RWPE1 (cell line): ENCODE measurements at regions not wholly inside any gene's neighbourhood (a gene's known extent, or its start where the extent isn't known, plus 50 kb on each side); places are given as distances from the start of the nearest gene placed in this dataset.

Experiments
- CTCF ChIA-PET: fragments of 350-600 bp; sonication (Branson Sonifier 250); formaldehyde crosslinking; extraction: SDS; loops from one replicate; lab custom pipeline; 2021; lab: Yijun Ruan, JAX
- POLR2A ChIA-PET: fragments of 400-600 bp; formaldehyde crosslinking; extraction: SDS; loops from one replicate; lab custom pipeline; 2020; ENCODE audit warnings: antibody characterized with exemption; ENCODE audit not compliant: low non-redundant PET; lab: Yijun Ruan, JAX
- DNase-seq: peaks from one replicate; pipeline ENCODE4 v3.0.0; 2012; ENCODE audit warnings: low spot score
- H3K27ac ChIP-seq: fragments of 450-650 bp; 2 replicates; pipeline ENCODE4 v1.5.1; 2017
- TF ChIP-seq, protein P1 (sequence below): fragments of 450-650 bp; conservative IDR thresholded peaks from 2 replicates; pipeline ENCODE4 v1.5.1; 2017; ENCODE audit warnings: low read depth, mild to moderate bottlenecking

- TF ChIP-seq, protein P1, sequence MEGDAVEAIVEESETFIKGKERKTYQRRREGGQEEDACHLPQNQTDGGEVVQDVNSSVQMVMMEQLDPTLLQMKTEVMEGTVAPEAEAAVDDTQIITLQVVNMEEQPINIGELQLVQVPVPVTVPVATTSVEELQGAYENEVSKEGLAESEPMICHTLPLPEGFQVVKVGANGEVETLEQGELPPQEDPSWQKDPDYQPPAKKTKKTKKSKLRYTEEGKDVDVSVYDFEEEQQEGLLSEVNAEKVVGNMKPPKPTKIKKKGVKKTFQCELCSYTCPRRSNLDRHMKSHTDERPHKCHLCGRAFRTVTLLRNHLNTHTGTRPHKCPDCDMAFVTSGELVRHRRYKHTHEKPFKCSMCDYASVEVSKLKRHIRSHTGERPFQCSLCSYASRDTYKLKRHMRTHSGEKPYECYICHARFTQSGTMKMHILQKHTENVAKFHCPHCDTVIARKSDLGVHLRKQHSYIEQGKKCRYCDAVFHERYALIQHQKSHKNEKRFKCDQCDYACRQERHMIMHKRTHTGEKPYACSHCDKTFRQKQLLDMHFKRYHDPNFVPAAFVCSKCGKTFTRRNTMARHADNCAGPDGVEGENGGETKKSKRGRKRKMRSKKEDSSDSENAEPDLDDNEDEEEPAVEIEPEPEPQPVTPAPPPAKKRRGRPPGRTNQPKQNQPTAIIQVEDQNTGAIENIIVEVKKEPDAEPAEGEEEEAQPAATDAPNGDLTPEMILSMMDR, result no peak
- DNase-seq, result no peak
- no peak overlapping the region for H3K27ac ChIP-seq
- CTCF ChIA-PET, result no interaction called here
- POLR2A ChIA-PET, result no interaction called here
These were observed 103.0 kb downstream of the ADRA2C start for GRCh38 chr4:3869174-3869572.

GRCh38 chr4:3869661-3870566, 103.7 kb downstream of the ADRA2C start:
- ChIA-PET CTCF (no interaction called here), POLR2A (no interaction called here)
- no peak overlapping the region for H3K27ac ChIP-seq
- DNase-seq, result no peak
- TF ChIP-seq, protein P1, result no peak

- CTCF ChIA-PET, result no interaction called here
- POLR2A ChIA-PET, result no interaction called here
These were observed 104.4 kb downstream of the ADRA2C start for GRCh38 chr4:3870567-3870962.

DNA sequence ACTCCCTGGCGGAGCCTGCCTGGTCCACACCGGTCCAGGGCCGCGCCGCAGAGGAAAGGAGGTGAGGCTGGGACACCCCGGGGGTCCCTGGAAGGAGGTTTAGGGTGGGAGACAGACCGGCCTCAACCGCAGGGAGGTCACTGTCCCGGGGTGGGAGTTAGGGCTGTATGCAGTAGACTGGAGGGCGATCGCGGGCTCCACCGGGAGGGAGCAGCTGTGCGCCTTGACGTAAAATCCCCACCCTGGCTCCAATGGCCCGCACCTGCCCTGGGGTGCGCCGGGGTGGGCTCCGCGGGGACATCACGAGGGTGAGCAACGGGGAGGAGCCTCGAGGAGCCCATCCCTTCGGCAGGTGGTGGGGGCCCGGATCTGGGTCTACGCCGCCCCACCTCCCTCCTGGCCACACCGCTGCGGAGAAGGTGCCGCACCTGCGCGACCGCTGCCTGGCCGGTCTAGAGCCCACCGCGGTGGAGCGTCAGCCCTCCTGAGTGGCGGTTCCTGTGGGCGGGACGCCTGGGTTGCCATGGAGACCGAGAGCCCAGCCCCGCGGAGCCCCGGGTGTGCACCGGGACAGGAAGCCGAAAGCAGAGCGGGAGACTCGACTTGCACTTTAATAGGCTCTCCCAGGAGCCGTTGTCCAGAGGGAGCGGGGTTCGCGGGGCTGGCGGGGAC, 105.1 kb downstream of the ADRA2C start:
- ChIA-PET POLR2A (no interaction called here), CTCF (no interaction called here)
- DNase-seq, result no peak
- H3K27ac ChIP-seq, result no peak overlapping the region
- TF ChIP-seq, protein P1, result no peak

More at GRCh38 chr4:3870567-3870962, 104.4 kb downstream of the ADRA2C start:
- TF ChIP-seq, protein P1, result no peak
- DNase-seq, result no peak
- no peak overlapping the region for H3K27ac ChIP-seq

GRCh38 chr4:3871881-3872833, 106.0 kb downstream of the ADRA2C start:
- ChIA-PET CTCF (no interaction called here), POLR2A (no interaction called here)
- no peak overlapping the region for H3K27ac ChIP-seq
- no peak for DNase-seq
- TF ChIP-seq, protein P1, result no peak

GRCh38 chr4:3872834-3873313, 106.7 kb downstream of the ADRA2C start:
- no peak for DNase-seq

More at GRCh38 chr4:3872834-3873313, 106.7 kb downstream of the ADRA2C start:
- POLR2A ChIA-PET, result no interaction called here
- CTCF ChIA-PET, result no interaction called here
- TF ChIP-seq, protein P1, result no peak
- no peak overlapping the region for H3K27ac ChIP-seq
